ENCODE measurements at regions not wholly inside any gene's neighbourhood (a gene's known extent, or its start where the extent isn't known, plus 50 kb on each side); places are given as distances from the start of the nearest gene placed in this dataset.

DNA sequence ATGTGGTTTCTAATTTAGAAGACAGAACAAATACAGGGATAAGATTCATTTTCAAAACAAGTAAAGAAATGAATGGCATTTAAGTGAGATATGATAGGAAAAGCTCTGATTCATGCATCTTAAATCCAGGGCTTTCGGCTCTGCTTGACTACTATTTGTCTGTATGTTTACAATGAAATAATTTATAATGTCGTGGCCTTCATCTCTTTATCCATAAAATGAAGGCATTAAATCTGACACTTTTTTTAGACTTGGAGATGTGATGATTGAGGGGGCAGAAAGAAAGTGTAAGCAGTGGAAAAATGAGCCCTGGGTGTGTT lies 115.7 kb upstream of the KIT start:
- H3K4me3 ChIP-seq (ENCODE audit: low read depth, low read length), result no peak overlapping the region

DNA sequence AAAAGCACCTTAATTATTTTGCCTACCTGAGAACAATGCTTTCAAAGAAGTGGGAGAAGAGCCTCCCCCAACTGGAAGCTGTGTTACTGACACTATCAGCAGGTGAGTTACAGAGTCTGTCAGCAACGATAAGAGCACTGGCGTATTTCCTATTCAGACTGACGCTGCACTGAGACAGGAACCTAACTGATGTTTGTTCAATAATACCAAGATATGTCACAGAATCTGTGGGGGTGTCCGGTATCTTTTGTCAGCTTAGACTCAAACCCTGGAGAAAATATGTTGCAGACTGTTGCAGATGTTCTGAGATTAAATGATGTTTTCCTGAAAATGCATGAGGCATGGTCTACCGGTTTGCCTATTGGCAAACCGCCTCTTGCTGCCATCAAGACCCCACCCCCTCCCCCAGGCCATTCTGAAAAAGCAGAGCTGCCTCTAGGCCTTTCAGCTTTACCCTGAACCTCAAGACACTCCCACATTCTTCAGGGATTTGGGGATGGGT lies 115.2 kb upstream of the KIT start:
- no peak overlapping the region for H3K4me3 ChIP-seq (ENCODE audit: low read depth, low read length)

DNA sequence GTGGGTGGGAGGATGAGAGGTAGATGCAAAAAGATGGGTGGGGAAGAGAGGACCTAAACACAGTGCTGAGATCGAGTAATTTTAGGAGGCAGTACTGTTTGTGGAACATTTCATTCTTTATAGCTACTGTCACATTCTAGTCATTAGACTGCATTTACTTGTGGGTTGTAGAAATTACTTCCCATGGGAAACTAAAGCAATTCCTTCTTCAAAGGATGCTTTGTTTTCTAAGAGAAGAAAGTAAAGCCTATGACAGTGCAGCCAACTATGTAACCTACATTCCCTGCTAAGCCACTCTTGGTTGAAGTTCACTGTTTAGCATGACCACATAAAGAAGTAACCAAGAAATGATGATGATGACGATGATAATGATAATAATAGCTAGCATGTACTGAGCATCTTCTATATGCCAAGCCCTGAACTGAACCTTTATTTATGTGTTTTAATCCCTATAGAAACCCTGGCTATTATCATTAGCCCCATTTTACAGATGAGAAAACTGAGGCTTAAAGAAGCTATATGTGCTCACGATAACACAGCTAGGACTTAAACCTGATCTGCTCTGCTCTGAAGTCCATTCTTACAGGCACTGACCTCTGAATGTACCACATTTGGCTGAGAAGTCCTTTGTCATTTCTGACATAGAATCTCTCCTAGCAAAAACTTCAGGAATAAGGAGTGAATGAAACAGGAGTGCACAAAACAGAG lies 114.5 kb upstream of the KIT start:
- H3K4me3 ChIP-seq (ENCODE audit: low read depth, low read length), result no peak overlapping the region

DNA sequence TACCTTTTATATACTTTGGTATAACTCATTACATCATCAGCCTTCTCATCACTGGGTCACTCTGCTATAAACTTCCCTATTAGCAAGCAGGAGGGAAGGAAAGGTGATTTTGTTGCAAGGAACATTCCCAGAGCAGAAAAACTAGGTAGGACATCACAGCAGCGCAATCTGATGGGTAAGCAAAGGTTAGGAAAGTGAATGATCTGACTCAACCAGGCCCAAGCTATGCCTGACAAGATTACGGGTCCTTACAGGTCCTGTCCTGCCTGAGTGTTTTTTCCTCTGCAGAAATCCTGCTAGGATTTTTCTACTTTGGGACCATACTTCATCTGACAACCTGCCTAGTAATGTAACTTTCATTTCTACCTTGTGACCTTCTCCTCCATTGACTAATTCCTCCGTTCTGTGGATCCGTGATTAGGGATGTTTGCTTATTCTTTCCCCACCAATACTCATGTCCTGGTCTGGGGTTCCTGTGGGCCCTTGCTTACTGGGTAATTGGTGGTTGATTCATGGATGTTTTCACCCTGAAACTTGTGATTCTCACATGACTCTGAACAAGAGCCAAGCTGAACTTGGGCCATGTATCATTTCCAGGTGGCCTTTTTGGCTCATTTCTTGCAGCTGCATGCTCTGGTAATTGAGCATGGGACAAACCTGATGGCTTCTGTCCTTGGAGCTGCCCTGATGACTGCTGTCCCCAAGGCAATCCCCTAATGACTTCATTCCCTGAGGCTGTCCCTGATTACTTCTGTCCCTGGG lies 111.9 kb upstream of the KIT start:
- H3K4me3 ChIP-seq (ENCODE audit: low read depth, low read length), result no peak overlapping the region

DNA sequence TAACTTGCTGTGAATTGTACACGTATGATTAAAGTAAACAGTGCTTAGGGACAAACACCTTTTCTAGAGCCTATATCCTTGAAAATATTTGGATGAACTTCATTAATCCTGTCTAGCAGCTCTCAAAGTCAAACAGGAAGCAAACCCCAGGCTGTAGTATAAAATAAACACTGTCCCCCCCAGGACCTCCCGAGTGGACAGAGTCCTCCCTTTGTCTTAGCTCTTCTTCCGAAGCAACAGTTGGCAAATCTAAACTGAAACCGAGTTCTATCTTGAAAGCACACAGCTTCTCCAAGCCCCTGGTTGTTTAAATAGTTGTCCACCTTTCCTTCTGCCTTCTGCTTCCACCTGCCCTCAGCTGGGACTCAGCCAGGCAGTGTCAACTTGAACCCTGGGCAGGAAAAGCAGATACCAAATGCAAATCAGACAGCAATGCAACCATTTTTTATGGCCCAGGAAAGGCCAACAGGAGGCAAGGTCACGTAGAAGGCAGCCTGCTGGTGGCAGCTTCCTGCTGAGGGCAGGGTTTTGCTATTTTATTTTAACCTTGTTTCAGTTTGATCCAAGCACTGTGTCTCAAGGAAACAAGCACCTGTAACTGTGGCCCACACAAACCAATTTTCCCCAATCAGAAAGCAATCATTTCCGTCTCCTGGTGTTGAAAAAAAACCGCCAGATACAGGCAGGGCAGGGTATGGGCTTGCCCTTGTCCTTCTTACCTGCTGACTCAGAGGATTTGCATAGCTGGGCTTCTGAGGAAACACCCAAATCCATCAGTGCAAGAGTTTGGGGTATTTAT lies 110.3 kb upstream of the KIT start:
- no peak overlapping the region for H3K4me3 ChIP-seq (ENCODE audit: low read depth, low read length)

DNA sequence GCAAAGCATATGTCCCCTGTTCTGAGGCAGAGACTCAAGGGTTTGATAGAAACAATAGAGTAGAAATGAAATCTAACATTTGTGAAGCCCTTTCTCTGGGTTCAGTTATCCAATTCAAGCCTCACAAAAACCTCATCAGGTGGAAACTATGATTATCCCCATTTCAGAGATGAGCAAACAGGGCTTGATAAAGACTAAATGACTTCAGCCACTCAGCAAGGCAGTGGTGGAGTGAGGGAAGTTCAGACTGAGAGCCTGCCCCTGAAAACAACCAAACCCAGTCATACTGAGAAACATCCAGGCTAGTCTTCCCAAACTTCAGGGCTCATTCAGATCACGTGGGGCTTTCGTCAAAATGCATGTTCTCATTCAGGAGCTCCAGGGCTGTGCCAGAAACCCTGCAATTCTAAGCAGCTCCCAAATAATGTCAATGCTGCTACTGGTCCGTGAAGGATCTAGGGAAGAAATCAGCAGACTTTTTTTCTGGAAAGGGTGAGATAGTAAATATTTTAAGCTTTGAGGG lies 109.6 kb upstream of the KIT start:
- H3K4me3 ChIP-seq (ENCODE audit: low read depth, low read length), result no peak overlapping the region

DNA sequence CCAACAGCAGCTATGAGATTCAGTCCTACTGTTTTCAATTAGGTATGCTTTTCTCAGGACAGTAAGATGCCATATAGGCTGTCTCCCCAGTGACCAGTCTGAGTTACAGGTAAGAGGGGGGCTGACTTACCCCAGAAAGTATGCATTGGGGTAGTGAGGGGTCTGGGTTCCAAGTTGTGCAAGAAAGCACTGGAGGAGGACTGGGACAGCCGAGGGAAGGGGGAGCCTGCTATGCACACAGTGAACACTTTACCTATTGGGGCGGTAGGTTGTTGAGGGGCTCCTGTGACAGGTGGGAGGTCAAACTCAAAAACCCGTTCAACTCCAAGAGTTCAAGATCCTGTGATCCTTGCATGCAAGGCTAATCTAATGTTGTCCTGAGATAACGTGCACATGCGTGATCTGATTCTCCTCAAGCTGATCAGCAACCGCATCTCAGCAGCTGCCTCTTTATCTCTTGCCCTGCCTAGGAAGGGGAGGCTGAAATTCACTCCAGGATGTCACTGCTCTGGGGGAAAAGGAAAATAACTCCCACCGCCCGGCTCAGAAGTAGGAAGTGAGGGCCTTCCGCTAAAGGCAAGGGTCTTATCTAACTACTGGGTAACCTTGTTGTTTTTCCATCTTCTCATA lies 108.8 kb upstream of the KIT start:
- no peak overlapping the region for H3K4me3 ChIP-seq (ENCODE audit: low read depth, low read length)

DNA sequence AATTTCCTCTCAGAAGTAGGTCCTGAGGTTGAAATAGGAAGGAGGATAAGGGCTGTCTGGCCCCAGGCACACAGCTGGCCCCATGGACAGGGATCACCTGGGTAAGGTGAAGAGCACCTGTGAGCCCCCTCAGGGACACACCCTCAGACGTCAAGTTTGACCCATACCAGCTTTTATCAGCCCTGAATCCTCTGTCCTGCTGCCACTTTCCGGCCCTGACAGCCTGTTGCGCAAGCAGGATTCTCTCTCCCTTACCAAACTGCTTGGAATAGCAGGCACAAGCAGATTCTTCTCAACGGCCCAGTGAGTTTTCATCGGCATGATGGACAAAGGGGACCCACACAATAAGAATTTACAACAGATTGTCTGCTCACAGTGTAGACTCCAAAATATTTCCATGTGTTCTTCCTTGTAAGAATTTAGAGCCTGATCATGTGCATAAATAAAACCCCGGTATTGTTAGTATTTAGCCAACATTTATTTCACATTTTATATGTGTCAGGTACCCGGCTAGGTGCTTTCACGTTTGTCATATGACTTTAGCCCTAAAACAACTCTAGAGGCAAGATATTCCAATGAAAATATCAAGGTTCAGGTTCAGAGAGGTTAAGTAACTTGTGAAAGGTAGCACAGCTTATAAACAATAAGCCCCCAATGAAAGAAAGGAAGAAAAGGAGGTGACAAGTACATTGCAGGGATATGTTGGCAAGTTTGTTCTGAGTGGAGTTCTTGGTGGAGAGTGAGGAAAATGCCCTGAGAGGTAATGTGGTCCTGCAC lies 107.2 kb upstream of the KIT start:
- H3K4me3 ChIP-seq (ENCODE audit: low read depth, low read length), result no peak overlapping the region

DNA sequence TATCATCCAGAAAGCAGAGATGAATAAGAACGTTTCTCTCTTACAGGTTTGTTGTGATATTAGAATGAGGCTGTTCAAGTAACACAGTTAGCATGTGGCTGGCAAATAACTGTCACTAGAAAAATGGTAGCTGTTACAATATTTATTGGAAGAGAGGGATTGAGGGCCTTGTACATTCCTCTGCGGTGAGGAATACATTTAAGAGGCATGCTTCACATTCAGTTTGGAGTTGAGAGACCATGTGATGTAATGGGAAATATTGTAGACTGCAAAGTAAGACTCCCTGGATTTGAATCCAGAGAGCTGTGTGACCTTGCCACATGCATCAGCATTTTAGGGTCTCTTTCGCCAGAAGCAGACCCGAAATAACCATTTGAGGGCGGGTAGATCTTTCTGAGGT lies 104.8 kb upstream of the KIT start:
- no peak overlapping the region for H3K4me3 ChIP-seq (ENCODE audit: low read depth, low read length)

DNA sequence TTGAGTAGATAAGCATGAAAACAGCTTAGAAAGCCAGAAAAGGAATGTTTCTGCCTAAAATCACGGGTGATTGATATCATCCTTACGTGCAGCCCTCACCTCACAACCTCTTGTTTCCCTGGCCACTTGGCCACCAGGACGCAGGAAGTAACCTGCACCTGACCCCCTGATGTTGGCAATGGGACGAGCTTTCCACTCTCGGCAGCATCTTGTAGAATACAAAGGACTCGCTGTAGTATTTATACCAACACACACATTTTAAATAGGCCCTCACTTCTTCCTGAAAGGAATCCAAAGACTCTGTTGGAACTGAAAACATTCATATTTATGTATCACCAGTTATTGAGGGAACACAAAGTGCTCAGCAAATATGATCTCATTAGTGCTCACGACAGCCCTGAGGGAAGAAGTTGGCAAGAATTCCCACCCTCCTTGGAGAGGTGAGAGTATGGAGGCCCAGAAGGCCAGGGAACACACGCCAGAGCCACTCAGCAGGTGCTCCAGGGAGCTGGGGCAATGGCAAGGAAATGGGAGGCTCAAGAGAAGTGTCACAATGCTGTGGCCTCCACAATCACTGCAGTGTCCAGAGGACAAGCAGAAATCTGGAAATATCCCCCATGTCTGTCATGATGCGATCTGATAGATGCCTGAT lies 103.3 kb upstream of the KIT start:
- H3K4me3 ChIP-seq (ENCODE audit: low read depth, low read length), result no peak overlapping the region

DNA sequence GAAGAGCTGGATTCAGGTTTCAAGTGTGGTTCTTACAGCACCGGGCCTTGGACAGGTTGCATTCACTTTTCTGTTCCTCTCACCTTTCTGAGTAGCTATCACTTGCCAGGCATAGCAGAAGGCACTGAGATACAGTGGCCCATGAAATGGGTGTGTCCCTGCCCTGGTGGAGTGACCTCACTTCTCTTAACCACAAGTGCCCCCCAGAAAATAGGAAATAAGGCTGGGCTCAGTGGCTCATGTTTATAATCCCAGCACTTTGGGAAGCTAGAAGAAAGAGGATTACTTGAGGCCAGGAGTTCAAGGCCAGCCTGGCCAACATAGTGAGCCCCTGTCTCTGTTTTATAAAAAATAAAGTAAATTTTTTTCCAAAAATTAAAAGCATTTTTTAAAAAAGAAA lies 101.7 kb upstream of the KIT start:
- no peak overlapping the region for H3K4me3 ChIP-seq (ENCODE audit: low read depth, low read length)

DNA sequence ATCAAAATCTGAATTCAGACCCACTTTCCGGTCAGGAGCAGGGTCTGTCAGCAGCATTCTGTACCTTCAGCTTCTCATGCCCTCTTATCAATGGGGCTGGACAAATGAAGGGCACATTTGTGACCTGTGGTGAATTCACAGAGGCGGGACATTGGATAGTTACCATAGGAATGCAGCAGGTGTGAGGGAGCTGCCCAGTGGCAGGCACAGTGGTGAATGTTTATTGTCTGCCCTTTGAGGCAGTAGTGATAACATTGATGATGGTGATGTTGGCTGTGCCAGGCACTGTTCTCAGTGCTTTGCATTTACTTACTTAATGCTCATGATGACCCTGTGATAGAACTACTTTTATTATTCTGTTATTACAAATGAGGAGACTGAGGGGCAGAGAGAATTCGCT lies 101.2 kb upstream of the KIT start:
- H3K4me3 ChIP-seq (ENCODE audit: low read depth, low read length), result no peak overlapping the region

DNA sequence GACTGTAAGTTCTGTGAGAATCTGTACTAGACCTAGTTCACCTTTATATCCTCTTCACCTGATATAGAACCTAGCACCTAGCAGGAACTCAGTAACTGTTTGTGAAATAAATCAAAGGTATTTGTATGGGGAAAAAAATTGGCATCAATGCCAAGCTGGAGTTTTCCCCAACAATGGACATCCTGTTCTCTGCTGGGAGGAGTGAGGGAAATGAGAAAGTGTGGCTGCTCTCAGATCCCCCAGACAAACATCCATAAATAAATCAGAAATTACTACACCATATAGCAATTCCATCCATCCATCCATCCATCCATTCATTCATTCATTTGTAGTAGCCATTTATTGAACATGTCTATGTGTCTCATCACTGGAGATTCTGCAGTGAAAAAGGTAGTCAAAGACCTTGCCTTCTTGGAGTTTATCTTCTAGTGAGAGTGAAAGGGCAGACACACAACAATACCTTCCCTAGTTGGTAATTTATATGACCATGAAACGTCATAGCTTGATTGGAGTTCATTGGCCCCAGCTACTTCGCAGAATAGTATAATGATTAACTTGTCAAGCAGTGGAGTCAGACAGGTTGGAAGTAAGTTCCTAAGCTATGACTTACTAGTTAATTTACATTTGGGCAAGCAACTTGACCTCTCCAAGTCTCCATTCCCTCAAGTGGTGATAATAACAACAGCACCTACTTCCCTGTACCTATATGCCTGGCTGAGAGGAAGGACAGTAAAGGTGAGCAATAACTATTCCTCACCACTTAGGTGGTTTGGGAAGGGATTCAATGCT lies 98.7 kb upstream of the KIT start:
- H3K4me3 ChIP-seq (ENCODE audit: low read depth, low read length), result no peak overlapping the region

DNA sequence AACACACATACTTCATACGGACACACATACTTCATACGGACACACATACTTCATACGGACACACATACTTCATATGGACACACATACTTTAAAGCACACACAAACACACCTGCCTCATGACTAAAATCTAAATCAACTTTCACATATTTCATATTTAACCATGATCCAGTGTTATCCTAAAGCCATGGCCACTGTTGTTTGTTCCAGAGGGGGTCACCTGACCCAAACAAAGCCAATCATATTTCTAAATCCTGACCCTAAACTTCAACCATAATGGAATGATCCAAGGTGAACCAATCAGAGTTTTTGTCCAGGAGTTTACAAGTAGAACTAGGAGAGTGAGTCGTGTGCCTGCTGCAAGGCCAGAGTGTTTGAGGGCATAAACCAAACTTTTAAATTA lies 97.2 kb upstream of the KIT start:
- H3K4me3 ChIP-seq (ENCODE audit: low read depth, low read length), result no peak overlapping the region

DNA sequence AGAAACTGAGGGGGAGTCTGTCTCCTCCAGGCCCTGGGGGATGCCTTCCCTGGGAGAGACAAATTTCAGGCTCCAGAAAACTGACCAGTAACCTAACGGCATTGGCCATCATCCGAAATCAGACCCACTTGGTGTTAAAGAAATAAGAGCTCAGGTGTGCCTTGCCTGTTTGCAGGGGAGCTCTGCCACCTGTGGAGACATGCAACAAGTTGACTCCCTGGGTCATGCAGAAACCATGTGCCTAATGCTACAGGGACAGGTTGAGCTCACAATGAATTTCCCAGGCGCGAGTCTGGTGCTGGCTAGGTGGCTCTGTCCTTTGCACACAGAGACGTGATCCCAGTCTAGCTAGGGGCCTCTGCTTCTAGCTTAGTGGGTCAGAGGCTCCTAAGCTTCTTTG lies 95.8 kb upstream of the KIT start:
- H3K4me3 ChIP-seq (ENCODE audit: low read depth, low read length), result no peak overlapping the region

DNA sequence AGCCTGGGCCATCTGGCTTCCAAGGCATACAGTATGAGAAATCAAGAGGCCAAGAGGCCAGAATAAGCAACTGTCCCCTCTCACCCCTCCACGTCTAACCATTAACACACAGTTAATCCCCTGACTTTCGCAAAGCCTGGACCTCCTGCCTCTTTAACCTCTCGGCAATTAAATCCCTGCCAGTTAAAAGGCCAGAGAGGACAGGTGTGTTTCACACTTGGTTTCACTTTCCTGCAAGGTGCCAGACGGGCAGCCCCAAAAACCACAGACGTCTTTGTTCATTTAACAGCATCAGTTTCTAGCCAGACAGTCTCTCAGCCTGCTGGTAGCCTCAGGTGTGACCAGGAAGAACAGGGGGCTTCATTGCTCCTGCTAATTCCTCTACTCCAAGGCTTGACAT lies 91.1 kb upstream of the KIT start:
- H3K4me3 ChIP-seq (ENCODE audit: low read depth, low read length), result no peak overlapping the region

DNA sequence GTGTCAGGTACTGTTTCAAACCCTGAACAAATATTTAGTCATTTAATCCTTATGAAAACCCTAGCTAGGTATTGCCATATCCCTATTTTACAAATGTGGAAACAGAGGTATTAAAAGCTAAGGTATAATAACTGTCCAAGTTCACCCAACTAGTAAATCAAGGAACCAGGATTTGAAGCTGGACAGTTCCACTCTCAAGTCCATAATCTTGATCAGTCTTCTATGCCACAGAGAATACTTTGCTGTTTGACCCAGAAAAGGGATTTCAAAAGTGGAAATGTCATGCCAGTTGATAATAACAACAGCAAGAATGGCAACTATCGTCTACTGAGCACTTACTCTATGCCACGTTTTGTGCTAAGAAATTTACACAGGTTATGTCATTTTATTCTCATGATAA lies 90.4 kb upstream of the KIT start:
- no peak overlapping the region for H3K4me3 ChIP-seq (ENCODE audit: low read depth, low read length)

DNA sequence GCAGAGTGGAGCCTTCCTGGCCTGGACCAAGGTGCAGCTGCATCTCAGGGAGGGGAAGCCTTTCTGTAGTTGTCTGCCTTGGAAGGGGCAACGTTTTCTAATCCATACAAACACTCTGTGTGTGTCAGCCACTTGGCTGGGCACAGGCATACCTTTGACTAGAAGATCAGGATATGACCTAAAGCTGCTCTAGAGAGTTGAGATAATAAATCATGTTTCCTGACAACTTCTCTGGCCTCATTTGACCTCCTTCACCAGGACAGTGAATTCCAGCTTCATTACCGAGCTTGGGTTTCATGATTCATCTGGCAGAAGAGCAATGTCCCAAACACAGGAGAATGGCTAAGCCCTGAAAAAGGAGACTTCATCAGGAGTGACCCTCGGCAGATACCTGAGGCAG lies 89.6 kb upstream of the KIT start:
- no peak overlapping the region for H3K4me3 ChIP-seq (ENCODE audit: low read depth, low read length)

DNA sequence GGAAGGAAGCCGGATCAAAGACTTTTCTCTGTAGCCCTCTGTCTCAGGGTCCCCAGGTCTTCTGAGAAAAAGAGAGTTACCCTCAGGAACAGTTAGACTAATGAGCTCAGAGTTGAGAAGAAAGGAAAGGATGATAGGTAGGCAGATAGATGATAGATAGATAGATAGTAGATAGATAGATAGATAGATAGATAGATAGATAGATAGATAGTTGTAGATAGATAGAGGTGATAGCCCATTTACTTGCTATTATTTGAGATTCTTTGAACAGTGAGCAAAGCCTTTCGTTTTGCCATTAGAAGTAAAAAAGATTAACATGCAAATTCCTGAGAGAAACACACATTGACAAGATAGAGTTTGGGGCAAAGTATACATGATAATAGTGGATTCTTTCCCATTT lies 86.9 kb upstream of the KIT start:
- no peak overlapping the region for H3K4me3 ChIP-seq (ENCODE audit: low read depth, low read length)

Data from iPS-11a (cell line).